H7 (cell line): ENCODE measurements at regions not wholly inside any gene's neighbourhood (a gene's known extent, or its start where the extent isn't known, plus 50 kb on each side); places are given as distances from the start of the nearest gene placed in this dataset.

Source experiments
- DNase-seq: peaks from one replicate; pipeline ENCODE4 v3.0.0; 2012
- H3K27me3 ChIP-seq: 2 replicates; pipeline ENCODE4 v1.6.0; 2011; ENCODE audit warnings: mild to moderate bottlenecking, low read length; ENCODE audit not compliant: control insufficient read depth, insufficient read depth
- H3K36me3 ChIP-seq: replicated peaks from 2 replicates; pipeline ENCODE4 v1.5.1; 2011; ENCODE audit warnings: low read length; ENCODE audit not compliant: control insufficient read depth, insufficient read depth
- H3K4me3 ChIP-seq: 2 replicates; pipeline ENCODE4 v1.5.1; 2011; ENCODE audit warnings: low read depth, mild to moderate bottlenecking, control low read depth, low read length, moderate library complexity; ENCODE audit not compliant: insufficient read depth

DNA sequence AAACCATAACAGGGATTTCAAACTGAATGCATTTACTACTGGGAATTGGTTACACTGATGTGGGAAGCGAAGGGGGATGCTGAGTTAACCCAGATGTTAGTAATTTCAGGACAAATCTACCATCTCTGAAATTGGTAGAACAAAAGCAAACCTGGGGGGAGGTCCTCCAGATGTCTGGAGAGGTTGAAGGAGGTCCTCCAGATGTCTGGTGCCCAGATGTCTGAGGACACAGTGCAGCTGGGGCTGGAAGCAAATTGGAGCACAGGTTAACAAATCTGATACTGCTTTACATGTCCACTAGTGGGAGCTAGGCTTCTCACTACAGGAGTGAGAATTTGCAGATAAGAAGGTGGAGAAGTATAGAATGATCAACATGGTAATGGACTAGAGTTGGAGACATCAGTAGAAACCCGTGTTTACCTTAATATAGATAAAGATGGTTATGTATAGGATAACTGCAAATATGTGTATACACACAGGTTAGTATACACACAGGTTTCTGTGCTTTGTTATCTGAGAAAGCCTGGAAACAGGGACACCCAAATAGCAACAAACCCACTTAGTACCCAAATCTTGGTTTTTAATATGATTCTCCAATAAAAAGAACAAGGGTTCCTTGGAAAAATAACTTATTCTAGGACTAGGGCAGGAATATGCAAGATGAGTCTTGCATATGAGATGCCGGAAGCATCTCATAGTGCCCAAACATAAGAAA lies 162.5 kb downstream of the C12orf50 start:
- DNase-seq: no peak
- Histone ChIP-seq H3K36me3 (no peaks in the 10 kb centered on the region), H3K4me3 (no peak overlapping the region), H3K27me3 (no peaks in the 10 kb centered on the region)

- no peak overlapping the region for H3K4me3 ChIP-seq
- H3K36me3 ChIP-seq: no peaks in the 10 kb centered on the region
- no peak for DNase-seq
- H3K27me3 ChIP-seq: no peaks in the 10 kb centered on the region
Measured at GRCh38 chr12:87861791-87862190, 167.4 kb downstream of the C12orf50 start.

- H3K27me3 ChIP-seq: no peaks in the 10 kb centered on the region
- H3K36me3 ChIP-seq: no peaks in the 10 kb centered on the region
- H3K4me3 ChIP-seq: no peak overlapping the region
- DNase-seq: peak; percentile 13
Measured at GRCh38 chr12:87853448-87854003, 175.7 kb downstream of the C12orf50 start.

- Histone ChIP-seq H3K4me3 (no peak overlapping the region), H3K36me3 (no peaks in the 10 kb centered on the region), H3K27me3 (no peaks in the 10 kb centered on the region)
- no peak for DNase-seq
Measured at GRCh38 chr12:87849074-87849473, 180.1 kb downstream of the C12orf50 start.

DNA sequence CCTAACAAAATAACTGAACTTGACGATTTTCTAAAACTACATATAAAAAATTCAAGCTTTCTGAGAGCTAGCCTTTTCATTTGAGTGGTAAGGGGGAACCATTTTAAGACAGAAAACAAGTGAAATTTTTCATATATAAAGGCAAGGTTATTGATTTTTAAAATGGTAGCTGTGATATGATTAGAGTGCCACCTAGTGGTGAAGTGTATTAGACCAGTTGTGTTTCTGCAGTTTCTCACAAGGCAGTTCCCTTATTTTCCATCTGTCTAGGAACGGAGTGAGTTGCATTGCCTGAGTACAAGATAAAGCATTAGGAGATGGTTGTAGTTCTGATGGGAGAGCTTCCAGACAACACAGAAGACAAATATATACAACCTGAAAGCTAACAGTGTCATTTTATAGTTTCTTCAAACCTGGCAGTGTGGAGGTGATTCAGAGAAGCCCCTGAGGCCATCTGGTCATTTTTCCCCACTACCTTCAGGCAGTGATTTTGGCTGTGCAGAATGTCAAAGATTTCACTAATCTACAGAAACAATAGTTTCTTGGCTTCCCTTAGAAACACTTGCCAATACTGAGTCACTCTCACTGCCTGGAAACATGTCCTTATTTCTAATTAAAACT lies 180.8 kb downstream of the C12orf50 start:
- no peaks in the 10 kb centered on the region for H3K27me3 ChIP-seq
- no peaks in the 10 kb centered on the region for H3K36me3 ChIP-seq
- peak; percentile 6 for DNase-seq
- H3K4me3 ChIP-seq: no peak overlapping the region

GRCh38 chr12:87847147-87847546 lies 182.1 kb downstream of the C12orf50 start:
- Histone ChIP-seq H3K4me3 (no peak overlapping the region), H3K36me3 (no peaks in the 10 kb centered on the region), H3K27me3 (no peaks in the 10 kb centered on the region)
- no peak for DNase-seq

GRCh38 chr12:87846045-87846444 lies 183.2 kb downstream of the C12orf50 start:
- Histone ChIP-seq H3K27me3 (no peaks in the 10 kb centered on the region), H3K36me3 (no peaks in the 10 kb centered on the region), H3K4me3 (no peak overlapping the region)
- no peak for DNase-seq

DNA sequence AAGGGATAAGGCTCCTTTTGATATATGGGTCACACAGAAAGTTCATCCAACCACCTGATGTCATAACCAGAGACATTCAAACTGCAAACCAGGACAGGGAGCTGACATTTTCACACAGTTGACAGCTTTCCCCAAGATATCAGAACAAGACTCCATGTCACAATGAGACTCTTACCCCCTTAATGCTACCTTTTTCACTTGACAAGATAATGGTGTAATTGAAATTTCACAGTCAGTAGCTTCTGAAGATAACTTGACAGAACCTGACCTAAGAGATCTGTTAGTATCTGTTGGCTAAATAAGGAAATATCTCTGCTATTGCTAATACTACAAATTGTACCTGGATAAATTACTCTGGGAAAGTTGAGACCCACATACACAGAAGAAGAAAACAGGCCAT lies 187.3 kb downstream of the C12orf50 start:
- Histone ChIP-seq H3K36me3 (no peaks in the 10 kb centered on the region), H3K27me3 (no peaks in the 10 kb centered on the region), H3K4me3 (no peak overlapping the region)
- no peak for DNase-seq

DNA sequence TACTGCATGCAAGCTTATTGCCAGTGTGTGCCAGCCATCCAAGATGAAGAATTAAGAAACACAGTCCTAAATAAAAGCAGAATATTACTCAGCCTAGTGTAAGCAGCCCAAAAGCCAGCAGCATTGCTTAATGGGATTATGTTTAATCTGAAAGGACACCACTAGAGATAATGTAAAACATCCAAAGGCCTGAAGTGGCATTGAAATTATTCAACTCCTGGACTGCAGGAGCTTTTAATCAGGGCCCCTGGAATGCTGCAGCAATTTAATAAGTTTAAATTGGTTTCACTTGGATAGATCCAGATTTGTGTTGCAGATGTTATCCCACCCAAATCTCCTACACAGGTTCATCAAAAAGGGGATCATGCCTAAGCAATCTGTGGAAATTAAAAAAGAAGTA lies 193.0 kb downstream of the C12orf50 start:
- Histone ChIP-seq H3K4me3 (no peak overlapping the region), H3K27me3 (no peaks in the 10 kb centered on the region), H3K36me3 (no peaks in the 10 kb centered on the region)
- no peak for DNase-seq

DNA sequence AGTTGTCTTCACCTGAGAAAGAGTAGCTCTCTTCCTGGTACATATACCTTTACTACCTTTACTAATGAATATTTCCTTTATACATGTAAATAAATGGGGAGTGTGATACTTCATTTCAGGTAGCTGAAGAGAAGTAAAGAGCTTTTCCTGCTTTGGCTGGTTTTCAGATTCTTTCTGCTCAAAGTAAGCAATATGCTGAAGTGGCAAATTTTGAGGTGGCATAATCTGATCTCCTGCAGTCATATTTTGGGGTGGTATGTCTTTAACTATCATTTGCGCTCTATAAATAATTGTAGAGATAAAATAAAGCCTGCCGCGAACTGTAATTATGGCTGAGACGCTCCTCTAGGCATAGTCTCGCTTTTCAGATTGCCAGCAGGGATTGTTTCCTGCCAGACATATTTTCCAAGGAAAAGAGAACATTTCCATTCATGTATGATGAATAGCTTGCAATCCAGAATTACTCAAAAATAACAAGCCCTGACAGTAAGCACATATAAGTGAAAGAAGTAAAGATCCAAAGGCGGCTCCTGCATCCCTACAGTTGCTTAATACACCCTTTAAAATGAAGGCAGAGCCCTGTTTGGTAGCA lies 200.7 kb downstream of the C12orf50 start:
- Histone ChIP-seq H3K4me3 (no peak overlapping the region), H3K36me3 (no peaks in the 10 kb centered on the region), H3K27me3 (no peaks in the 10 kb centered on the region)
- DNase-seq: no peak

GRCh38 chr12:87827638-87828264 lies 201.4 kb downstream of the C12orf50 start:
- no peak for DNase-seq
- Histone ChIP-seq H3K27me3 (no peaks in the 10 kb centered on the region), H3K4me3 (no peak overlapping the region), H3K36me3 (no peaks in the 10 kb centered on the region)

- DNase-seq: no peak
- Histone ChIP-seq H3K27me3 (no peaks in the 10 kb centered on the region), H3K36me3 (no peaks in the 10 kb centered on the region)
Measured at GRCh38 chr12:87822923-87823322, 206.3 kb downstream of the C12orf50 start.

DNA sequence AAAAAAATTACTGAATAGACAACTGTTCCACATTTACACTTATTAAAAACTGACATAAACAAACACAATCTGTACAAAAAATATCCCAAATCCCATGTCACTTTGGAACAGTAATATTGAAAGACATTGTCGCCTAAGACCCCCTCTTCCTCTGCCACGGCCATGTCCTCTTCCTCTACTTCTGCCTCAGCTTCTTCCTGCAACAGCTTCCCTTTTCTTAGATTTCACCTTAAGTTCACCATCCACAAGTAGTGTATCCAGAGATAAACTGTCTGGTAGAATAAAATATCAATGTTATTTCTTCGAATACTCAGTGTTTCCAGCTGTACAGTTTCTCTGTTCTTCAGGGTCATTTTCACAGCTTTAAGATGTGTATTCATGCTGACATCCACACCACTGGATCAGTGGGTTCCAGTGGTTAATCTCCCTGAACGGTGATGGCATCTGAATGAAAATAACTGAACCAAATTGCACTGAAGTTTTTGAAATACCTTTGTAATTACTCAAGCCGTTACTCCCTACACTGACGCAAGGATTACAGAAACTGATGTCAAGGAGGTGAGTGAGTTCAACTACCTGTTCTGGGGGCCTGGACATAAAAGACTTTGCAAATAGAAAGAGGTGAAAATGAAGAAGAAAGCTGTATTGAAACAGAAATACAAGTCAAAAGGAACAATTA lies 208.5 kb downstream of the C12orf50 start:
- no peaks in the 10 kb centered on the region for H3K27me3 ChIP-seq
- no peak for DNase-seq
- no peaks in the 10 kb centered on the region for H3K36me3 ChIP-seq

More at GRCh38 chr12:87822923-87823322, 206.3 kb downstream of the C12orf50 start:
- no peak overlapping the region for H3K4me3 ChIP-seq

GRCh38 chr12:87818441-87818840 lies 210.8 kb downstream of the C12orf50 start:
- no peak for DNase-seq
- Histone ChIP-seq H3K36me3 (no peaks in the 10 kb centered on the region), H3K27me3 (no peaks in the 10 kb centered on the region), H3K4me3 (no peak overlapping the region)

More for the DNA sequence above, 208.5 kb downstream of the C12orf50 start:
- H3K4me3 ChIP-seq: no peak overlapping the region
